Fibroblast of skin of right quadriceps (primary cell): ENCODE measurements at regions not wholly inside any gene's neighbourhood (a gene's known extent, or its start where the extent isn't known, plus 50 kb on each side); places are given as distances from the start of the nearest gene placed in this dataset.
A peak's percentile ranks its signal among the peaks of the same experiment; 100 is the strongest.
"Not testable (repeated sequence)": the region's sequence is repeated elsewhere in the genome, so short reads cannot be mapped to it uniquely, and the experiment has no call there.

Experiments
- DNase-seq: peaks from one replicate; pipeline ENCODE4 v3.0.0-alpha.2; 2013

DNA sequence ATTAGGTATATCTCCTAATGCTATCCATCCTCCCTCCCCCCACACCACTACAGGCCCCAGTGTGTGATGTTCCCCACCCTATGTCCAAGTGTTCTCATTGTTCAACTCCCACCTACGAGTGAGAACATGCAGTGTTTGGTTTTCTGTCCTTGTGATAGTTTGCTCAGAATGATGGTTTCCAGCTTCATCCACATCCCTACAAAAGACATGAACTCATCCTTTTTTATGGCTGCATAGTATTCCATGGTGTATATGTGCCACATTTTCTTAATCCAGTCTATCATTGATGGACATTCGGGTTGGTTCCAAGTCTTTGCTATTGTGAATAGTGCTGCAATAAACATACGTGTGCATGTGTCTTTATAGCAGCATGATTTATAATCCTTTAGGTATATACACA is 53.8 kb upstream of the HIVEP2 start:
- DNase-seq, result not testable (repeated sequence)

DNA sequence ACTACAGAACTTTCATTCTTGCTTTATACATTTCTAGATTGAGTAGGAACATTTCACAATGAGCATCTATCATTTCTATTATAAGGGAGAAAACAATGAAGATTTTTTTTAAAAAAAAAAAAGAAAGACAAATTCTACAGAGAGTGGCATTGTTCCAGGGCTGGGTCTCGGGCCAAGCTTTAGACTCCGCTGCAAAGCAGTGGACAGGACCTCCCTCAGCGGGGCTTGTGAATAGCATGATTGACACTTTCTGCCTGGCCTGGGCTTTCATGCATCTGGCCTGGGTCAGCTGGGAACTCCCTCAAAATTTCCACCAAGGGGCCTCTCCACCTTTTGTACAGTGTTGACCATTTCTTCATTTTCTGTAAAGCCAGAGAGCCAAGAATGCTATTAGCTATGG is 55.8 kb upstream of the HIVEP2 start:
- no peak for DNase-seq

DNA sequence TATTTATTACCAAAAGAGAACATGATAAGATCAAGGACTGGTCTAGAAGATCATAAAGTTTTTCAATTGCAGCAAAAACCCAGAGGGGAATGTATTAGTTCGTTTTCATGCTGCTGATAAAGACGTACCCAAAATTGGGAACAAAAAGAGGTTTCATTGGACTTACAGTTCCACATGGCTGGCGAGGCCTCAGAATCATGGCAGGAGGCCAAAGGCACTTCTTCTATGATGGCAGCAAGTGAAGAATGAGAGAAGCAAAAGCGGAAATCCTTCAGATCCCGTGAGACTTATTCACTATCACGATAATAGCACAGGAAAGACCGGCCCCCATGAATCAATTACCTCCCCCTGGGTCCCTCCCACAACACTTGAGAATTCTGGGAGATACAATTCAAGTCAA is 57.7 kb upstream of the HIVEP2 start:
- DNase-seq, result no peak

DNA sequence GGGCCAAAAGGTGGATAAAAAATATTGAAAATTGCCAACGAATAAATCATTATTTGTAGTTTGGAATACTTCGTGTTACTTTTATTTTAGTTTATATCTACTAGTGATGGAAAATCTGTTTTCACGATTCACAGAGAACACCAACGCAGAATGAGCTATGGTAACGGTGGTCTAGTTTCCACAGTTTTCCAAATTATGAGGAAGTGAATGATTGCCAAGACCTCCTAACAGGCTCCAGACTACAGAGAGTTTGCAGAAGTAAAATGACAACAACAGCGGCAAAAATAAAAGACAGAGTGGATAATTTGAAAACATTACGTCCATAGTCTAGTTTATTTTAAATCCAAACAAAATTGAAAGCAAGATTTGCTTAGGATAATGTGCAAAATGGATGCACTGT is 57.0 kb upstream of the AIG1 start:
- no peak for DNase-seq

DNA sequence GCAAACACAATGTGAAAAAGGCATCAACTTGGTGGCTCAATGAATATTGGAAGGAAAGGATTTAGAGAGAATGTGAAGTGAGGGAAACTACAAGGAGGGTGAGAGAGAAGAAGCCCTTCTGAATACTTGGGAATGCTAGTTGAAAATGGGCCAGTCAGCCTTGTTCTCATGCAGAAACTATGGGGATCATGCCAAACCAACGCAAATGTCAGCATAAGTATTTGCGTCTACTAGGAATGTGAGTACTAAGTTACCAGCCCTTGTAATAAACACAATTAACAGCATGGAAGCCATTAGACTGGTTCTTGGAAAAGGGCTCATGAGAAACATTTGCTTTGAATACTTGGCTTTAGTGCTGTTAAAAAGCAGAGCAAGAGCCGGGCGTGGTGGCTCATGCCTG is 54.9 kb upstream of the AIG1 start:
- peak; percentile 8 for DNase-seq

DNA sequence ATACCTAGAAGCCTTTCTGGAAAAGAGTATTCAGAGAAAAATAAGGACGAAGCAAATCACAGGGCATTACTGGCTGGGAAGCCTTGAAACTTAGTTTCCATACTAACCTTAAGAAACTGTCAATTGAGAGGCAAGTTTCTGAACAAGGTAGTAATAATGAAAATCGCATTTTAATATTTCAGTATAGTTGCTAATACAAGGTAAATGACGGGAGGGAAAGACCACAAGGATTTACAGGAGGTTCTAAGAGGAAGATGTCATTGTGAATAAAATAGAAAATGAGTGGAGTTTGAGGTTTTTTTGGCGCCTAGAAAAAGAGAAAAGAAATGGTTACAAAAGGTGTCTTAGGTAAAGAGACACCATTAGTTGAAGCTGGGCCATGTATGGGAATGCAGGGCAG is 53.9 kb upstream of the AIG1 start:
- no peak for DNase-seq

DNA sequence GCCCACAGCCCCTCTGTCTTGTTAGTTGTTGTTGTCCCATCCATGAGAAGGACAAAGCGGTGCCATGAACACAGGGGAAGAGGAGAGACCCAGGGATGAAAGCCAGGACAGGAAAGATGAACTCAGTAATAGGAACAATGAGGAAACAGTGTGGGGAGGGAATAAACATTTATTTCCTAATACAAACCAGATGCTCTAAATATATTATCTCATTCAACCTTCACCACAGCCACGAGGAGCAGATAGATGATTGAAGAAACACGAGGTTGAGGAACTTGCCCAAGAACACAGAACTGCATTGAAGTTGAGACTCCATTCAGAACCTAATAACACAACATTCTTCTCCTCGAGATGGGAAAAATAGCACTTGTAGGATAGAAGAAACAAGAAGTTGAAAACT is 53.0 kb upstream of the AIG1 start:
- peak; percentile 45 for DNase-seq

DNA sequence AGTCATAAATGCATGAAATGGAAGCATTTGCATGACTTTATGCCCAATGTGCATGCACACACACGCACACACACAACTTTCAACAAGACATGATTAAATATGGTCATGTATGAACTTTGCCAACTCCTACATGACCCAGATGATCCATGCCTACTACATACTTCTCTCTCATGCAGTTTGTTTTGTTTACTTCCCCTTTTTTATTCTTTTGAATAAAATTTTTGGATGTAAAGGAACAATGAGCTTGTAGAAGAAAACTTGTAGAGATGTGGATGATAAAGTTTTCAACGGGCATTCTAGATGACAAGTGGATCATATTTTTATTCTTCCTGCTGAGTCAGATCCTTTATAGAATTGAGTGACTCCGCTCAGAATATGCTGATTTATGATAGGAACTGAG is 50.8 kb upstream of the AIG1 start:
- DNase-seq, result no peak
